Neutrophil (primary cell): ENCODE measurements at regions not wholly inside any gene's neighbourhood (a gene's known extent, or its start where the extent isn't known, plus 50 kb on each side); places are given as distances from the start of the nearest gene placed in this dataset.

Source experiments
- H3K27ac ChIP-seq: fragments of 200-600 bp; sonication (generic); 2 replicates; pipeline ENCODE4 v1.5.1; 2016; ENCODE audit warnings: mild to moderate bottlenecking, moderate library complexity
- H3K27me3 ChIP-seq: fragments of 200-600 bp; sonication (generic); 2 replicates; pipeline ENCODE4 v1.6.0; 2016; ENCODE audit warnings: mild to moderate bottlenecking
- H3K36me3 ChIP-seq: fragments of 200-600 bp; sonication (generic); 2 replicates; pipeline ENCODE4 v1.5.1; 2017
- H3K4me1 ChIP-seq, 2 experiments: fragments of 200-600 bp in 1 of 2; sonication (generic) in 1 of 2; 1 replicate in 1 of 2; 2 replicates in 1 of 2; pipeline versions ENCODE4 v1.5.1 to v1.6.1; 2013 to 2016; ENCODE audit warnings: low read depth in 1 of 2, low read length in 1 of 2, mild to moderate bottlenecking in 1 of 2, moderate library complexity in 1 of 2; ENCODE audit not compliant: control insufficient read depth in 1 of 2, insufficient read depth in 1 of 2
- H3K4me3 ChIP-seq, 2 experiments: fragments of 200-600 bp in 1 of 2; sonication (generic) in 1 of 2; 1 replicate in 1 of 2; 2 replicates in 1 of 2; pipeline ENCODE4 v1.5.1; 2013 to 2016; ENCODE audit warnings: low read depth in 1 of 2, low read length in 1 of 2, mild to moderate bottlenecking in 1 of 2, moderate library complexity in 1 of 2
- H3K9me3 ChIP-seq: fragments of 200-600 bp; sonication (generic); 2 replicates; pipeline ENCODE4 v1.5.1; 2016
- CTCF ChIP-seq: fragments of 200-600 bp; sonication (generic); IDR thresholded peaks from 2 replicates; pipeline ENCODE4 v1.5.1; 2016; ENCODE audit warnings: antibody characterized with exemption

- H3K4me3 ChIP-seq = no peak overlapping the region
- no peak overlapping the region for H3K27ac ChIP-seq
- H3K27me3 ChIP-seq = no peaks in the 10 kb centered on the region
- H3K36me3 ChIP-seq = no peaks in the 10 kb centered on the region
- H3K4me1 ChIP-seq = no peaks in the 10 kb centered on the region
- no peaks in the 10 kb centered on the region for H3K9me3 ChIP-seq
- TF ChIP-seq CTCF = no peak
Measured at GRCh38 chr2:18345848-18346247, 214.6 kb downstream of the RDH14 start.

GRCh38 chr2:18342901-18343300, 217.6 kb downstream of the RDH14 start:
- Histone ChIP-seq H3K36me3 (no peaks in the 10 kb centered on the region), H3K27ac (no peak overlapping the region), H3K27me3 (no peaks in the 10 kb centered on the region), H3K4me3 (no peak overlapping the region), H3K4me1 (no peaks in the 10 kb centered on the region), H3K9me3 (no peaks in the 10 kb centered on the region)
- no peak for TF ChIP-seq CTCF

GRCh38 chr2:18339326-18339725, 221.1 kb downstream of the RDH14 start:
- TF ChIP-seq CTCF = no peak
- Histone ChIP-seq H3K9me3 (no peaks in the 10 kb centered on the region), H3K4me1 (no peaks in the 10 kb centered on the region), H3K27ac (no peak overlapping the region), H3K4me3 (no peak overlapping the region), H3K36me3 (no peaks in the 10 kb centered on the region), H3K27me3 (no peaks in the 10 kb centered on the region)

GRCh38 chr2:18336975-18337374, 223.5 kb downstream of the RDH14 start:
- no peaks in the 10 kb centered on the region for H3K9me3 ChIP-seq
- no peaks in the 10 kb centered on the region for H3K27me3 ChIP-seq
- H3K4me3 ChIP-seq = no peak overlapping the region
- no peaks in the 10 kb centered on the region for H3K4me1 ChIP-seq
- no peak for TF ChIP-seq CTCF
- no peaks in the 10 kb centered on the region for H3K36me3 ChIP-seq
- H3K27ac ChIP-seq = no peak overlapping the region

- TF ChIP-seq CTCF = no peak
Measured at GRCh38 chr2:18332477-18332876, 228.0 kb downstream of the RDH14 start.

GRCh38 chr2:18325118-18325517, 235.3 kb downstream of the RDH14 start:
- Histone ChIP-seq H3K27me3 (no peaks in the 10 kb centered on the region), H3K4me1 (no peaks in the 10 kb centered on the region), H3K4me3 (no peak overlapping the region), H3K27ac (no peak overlapping the region), H3K36me3 (no peaks in the 10 kb centered on the region), H3K9me3 (no peaks in the 10 kb centered on the region)
- no peak for TF ChIP-seq CTCF

More at GRCh38 chr2:18332477-18332876, 228.0 kb downstream of the RDH14 start:
- H3K4me3 ChIP-seq = no peak overlapping the region
- H3K27me3 ChIP-seq = no peaks in the 10 kb centered on the region
- no peaks in the 10 kb centered on the region for H3K9me3 ChIP-seq
- no peak overlapping the region for H3K27ac ChIP-seq
- no peaks in the 10 kb centered on the region for H3K36me3 ChIP-seq
- no peaks in the 10 kb centered on the region for H3K4me1 ChIP-seq
